Neural progenitor cell (in vitro differentiated cells): ENCODE measurements at regions not wholly inside any gene's neighbourhood (a gene's known extent, or its start where the extent isn't known, plus 50 kb on each side); places are given as distances from the start of the nearest gene placed in this dataset.

Experiments
- CTCF ChIP-seq: fragments of 200-600 bp; sonication (generic); IDR thresholded peaks from 2 replicates; pipeline ENCODE4 v1.5.1; 2017; ENCODE audit warnings: antibody characterized with exemption, mild to moderate bottlenecking
- EZH2 ChIP-seq: fragments of 200-600 bp; sonication (generic); IDR thresholded peaks from 2 replicates; pipeline ENCODE4 v1.6.1; 2017; ENCODE audit warnings: antibody characterized with exemption, mild to moderate bottlenecking, moderate library complexity

- TF ChIP-seq EZH2 = no peak
- no peak for TF ChIP-seq CTCF
Observed at GRCh38 chr9:97755618-97756267, 58.6 kb upstream of the XPA start.
